ENCODE measurements at regions not wholly inside any gene's neighbourhood (a gene's known extent, or its start where the extent isn't known, plus 50 kb on each side); places are given as distances from the start of the nearest gene placed in this dataset.

DNA sequence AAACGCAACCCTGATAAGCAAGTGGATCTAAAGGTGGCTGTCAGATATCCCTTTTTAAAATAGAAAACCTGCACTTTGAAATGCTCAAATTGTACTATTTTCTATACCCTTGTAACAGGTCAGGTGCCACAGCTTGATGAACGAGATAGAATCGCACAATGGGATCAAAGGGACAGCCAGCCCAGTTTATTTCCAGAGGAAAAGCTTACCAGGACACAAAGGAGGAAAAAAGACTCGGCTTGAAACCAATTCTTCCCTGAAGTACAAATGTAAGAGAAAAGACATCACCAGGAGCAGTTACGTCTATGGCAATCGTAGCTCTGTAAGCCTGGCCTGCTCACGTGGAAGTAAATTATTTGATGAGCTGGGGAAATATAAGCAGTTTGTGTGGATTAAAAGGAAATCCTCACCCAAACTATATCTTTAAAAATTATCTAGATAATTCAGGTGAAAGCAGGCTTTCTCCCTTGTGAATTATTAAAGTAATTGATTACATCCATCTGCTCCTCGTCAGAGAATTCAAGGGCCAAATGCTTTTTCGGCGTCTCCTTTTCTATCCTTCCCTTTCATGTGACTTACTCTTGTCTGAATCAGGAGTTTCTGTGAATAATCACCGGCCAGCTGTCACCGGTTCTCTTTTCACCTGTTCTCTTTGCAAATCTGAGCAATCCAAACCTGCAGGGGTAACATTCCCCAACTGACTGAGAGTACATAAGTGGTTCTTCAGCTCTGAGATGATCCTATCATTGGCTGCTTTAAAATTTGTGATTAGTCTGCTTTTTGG is 339.2 kb upstream of the ONECUT1 start:
- Histone ChIP-seq H4K20me1 (ENCODE audit: insufficient read depth) (no peaks in the 10 kb centered on the region), H3K9ac (ENCODE audit: low read length) (no peak overlapping the region), H3K4me1 (ENCODE audit: control insufficient read depth in 1 of 2, insufficient read depth in 2 of 2, low read length in 2 of 2) (no peaks in the 10 kb centered on the region), H3K36me3 (ENCODE audit: control insufficient read depth in 1 of 2, insufficient read depth in 2 of 2, low read length in 2 of 2) (no peaks in the 10 kb centered on the region), H3K4me2 (ENCODE audit: low read length) (no peak overlapping the region), H3K27me3 (ENCODE audit: insufficient read depth, low read length) (no peaks in the 10 kb centered on the region; the same call in 1 of the 2 replicates), H3K9me2 (ENCODE audit: insufficient read depth) (no peaks in the 10 kb centered on the region), H3K79me2 (ENCODE audit: insufficient read depth, low read length) (no peaks in the 10 kb centered on the region), H3K9me3 (ENCODE audit: control insufficient read depth in 1 of 2, insufficient read depth in 1 of 2, low read depth in 1 of 2, low read length in 2 of 2) (no peaks in the 10 kb centered on the region), H3K27ac (ENCODE audit: low read depth, low read length) (no peak overlapping the region), H2AFZ (ENCODE audit: low read depth, low read length, poor library complexity, severe bottlenecking) (no peak overlapping the region), H3K4me3 (replicated peaks in 1 of 2; ENCODE audit: low read depth in 1 of 2, low read length in 2 of 2) (no peak overlapping the region)
- BruUV-seq (replicated peaks) = no TSS peak
- ChIA-PET CTCF (no interaction called here), RAD21 (ENCODE audit: low non-redundant PET in 1 of 2, low total read pairs in 2 of 2, uncharacterized antibody in 2 of 2, unreplicated experiment in 2 of 2) (no interaction called here), POLR2A (no interaction called here)
- TF ChIP-seq ELF1 (IDR thresholded peaks at IDR 0.05; ENCODE audit: borderline replicate concordance, low read depth) (no peak), CEBPB (IDR thresholded peaks at IDR 0.05; ENCODE audit: low read depth) (no peak), EGR1 (IDR thresholded peaks at IDR 0.05; ENCODE audit: low read depth) (no peak), JUND (IDR thresholded peaks at IDR 0.05) (no peak), FOSL1 (IDR thresholded peaks at IDR 0.05; ENCODE audit: low read depth) (no peak), ZFX (IDR thresholded peaks at IDR 0.05) (no peak), RAD21 (IDR thresholded peaks at IDR 0.05; ENCODE audit: low read depth) (no peak), TCF7L2 (IDR thresholded peaks at IDR 0.05; ENCODE audit: borderline replicate concordance, extremely low read depth, insufficient read depth, insufficient read length) (no peak)
- TF ChIP-seq, protein P1, sequence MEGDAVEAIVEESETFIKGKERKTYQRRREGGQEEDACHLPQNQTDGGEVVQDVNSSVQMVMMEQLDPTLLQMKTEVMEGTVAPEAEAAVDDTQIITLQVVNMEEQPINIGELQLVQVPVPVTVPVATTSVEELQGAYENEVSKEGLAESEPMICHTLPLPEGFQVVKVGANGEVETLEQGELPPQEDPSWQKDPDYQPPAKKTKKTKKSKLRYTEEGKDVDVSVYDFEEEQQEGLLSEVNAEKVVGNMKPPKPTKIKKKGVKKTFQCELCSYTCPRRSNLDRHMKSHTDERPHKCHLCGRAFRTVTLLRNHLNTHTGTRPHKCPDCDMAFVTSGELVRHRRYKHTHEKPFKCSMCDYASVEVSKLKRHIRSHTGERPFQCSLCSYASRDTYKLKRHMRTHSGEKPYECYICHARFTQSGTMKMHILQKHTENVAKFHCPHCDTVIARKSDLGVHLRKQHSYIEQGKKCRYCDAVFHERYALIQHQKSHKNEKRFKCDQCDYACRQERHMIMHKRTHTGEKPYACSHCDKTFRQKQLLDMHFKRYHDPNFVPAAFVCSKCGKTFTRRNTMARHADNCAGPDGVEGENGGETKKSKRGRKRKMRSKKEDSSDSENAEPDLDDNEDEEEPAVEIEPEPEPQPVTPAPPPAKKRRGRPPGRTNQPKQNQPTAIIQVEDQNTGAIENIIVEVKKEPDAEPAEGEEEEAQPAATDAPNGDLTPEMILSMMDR (IDR thresholded peaks at IDR 0.05 in 2 of 3, conservative IDR thresholded peaks at IDR 0.05 in 1 of 3; ENCODE audit: borderline replicate concordance in 1 of 3, insufficient read depth in 1 of 3, low read depth in 2 of 3, low read length in 2 of 3) = no peak
- TF ChIP-seq, protein P2, sequence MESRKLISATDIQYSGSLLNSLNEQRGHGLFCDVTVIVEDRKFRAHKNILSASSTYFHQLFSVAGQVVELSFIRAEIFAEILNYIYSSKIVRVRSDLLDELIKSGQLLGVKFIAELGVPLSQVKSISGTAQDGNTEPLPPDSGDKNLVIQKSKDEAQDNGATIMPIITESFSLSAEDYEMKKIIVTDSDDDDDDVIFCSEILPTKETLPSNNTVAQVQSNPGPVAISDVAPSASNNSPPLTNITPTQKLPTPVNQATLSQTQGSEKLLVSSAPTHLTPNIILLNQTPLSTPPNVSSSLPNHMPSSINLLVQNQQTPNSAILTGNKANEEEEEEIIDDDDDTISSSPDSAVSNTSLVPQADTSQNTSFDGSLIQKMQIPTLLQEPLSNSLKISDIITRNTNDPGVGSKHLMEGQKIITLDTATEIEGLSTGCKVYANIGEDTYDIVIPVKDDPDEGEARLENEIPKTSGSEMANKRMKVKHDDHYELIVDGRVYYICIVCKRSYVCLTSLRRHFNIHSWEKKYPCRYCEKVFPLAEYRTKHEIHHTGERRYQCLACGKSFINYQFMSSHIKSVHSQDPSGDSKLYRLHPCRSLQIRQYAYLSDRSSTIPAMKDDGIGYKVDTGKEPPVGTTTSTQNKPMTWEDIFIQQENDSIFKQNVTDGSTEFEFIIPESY (IDR thresholded peaks at IDR 0.05; ENCODE audit: extremely low read depth, insufficient replicate concordance, low read length) = no peak
- DNase-seq (ENCODE audit: low read depth, low spot score) (no peak), ATAC-seq (no peak)
- intact Hi-C loops (cut with micrococcal nuclease) = no loop called here
